ENCODE measurements at regions not wholly inside any gene's neighbourhood (a gene's known extent, or its start where the extent isn't known, plus 50 kb on each side); places are given as distances from the start of the nearest gene placed in this dataset.

DNA sequence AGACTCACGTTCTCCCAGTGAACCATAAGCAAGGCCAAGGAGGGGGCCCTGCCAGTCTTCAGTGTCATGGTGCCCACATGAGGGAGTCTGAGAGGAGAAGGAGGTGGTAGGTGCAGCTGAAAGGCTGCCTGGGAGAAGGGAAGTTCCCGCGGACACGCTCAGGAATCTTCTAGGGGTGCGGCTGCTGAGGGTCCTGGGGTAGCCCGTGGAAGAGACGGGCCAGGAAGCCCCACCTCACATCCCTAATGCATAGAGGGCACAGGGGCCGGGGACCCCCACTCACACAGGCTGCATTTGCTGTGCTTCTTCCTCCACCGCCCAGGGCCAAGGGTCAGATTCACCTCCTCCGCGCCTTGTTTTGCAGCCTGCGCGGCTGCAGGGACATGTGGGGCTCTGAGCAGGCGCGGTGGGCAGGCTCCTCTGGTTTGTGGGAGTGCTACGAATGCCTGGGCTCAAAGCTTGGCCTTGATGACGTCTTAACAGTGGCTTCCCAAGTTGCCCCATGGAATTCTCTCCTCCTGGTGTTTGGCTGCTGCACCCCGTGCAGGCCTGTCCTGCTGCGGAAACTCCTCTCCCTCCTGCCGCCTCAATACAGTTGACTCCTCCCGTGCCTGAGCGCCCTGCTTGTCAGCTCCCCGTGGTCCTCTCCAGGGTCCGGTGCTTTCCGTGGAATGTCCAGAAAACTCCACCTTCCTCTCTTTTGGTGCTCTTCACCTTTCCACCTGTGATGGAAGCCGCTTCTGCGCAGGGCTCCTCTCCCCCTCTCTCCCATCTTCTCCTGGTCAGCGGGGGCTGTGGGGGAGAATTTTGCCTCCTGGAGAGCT is 95.7 kb downstream of the VAPA start:
- 89% methylated on average over 20 of the region's 28 CpGs for WGBS (ENCODE audit: insufficient coverage)
- Histone ChIP-seq H3K36me3 (ENCODE audit: control insufficient read depth, insufficient read depth, low read length) (no peaks in the 10 kb centered on the region), H3K27me3 (ENCODE audit: control insufficient read depth, insufficient read depth, low read length) (no peaks in the 10 kb centered on the region), H3K9me3 (replicated peaks; ENCODE audit: control insufficient read depth, low read depth, low read length) (no peaks in the 10 kb centered on the region), H3K27ac (ENCODE audit: low read length) (peak overlapping the region; percentile 93), H3K4me1 (ENCODE audit: control insufficient read depth, insufficient read depth, low read length) (peaks cover 50% of the 10 kb centered on the region), H3K4me3 (ENCODE audit: low read length) (no peak overlapping the region)
- DNase-seq: no peak

DNA sequence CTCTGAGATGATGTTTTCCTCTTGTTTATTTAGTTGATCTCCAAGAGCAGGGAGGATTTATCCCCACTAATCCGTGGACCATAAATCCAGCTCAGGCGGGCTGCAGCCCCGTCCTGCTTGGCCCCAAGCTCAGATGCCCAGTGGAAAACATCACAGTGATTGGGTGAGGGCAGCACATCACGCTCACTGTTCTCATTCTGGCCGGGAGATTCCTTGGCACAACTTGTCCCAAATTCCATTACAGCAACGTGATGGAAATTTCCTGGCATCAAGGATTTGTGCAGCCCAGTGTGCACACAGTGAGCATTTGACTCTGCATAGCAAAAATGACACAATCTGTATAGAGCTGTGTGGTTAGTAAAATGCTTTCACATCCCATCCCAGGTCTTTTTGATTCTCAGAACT is 96.8 kb downstream of the VAPA start:
- H3K9me3 ChIP-seq (replicated peaks; ENCODE audit: control insufficient read depth, low read depth, low read length): no peaks in the 10 kb centered on the region
- DNase-seq: peak; percentile 96
- H3K36me3 ChIP-seq (ENCODE audit: control insufficient read depth, insufficient read depth, low read length): no peaks in the 10 kb centered on the region
- 8% methylated on average over 4 of the region's 6 CpGs for WGBS (ENCODE audit: insufficient coverage)
- peaks cover 53% of the 10 kb centered on the region for H3K4me1 ChIP-seq (ENCODE audit: control insufficient read depth, insufficient read depth, low read length)
- no peaks in the 10 kb centered on the region for H3K27me3 ChIP-seq (ENCODE audit: control insufficient read depth, insufficient read depth, low read length)
- H3K4me3 ChIP-seq (ENCODE audit: low read length): no peak overlapping the region
- peak overlapping the region; percentile 93 for H3K27ac ChIP-seq (ENCODE audit: low read length)

DNA sequence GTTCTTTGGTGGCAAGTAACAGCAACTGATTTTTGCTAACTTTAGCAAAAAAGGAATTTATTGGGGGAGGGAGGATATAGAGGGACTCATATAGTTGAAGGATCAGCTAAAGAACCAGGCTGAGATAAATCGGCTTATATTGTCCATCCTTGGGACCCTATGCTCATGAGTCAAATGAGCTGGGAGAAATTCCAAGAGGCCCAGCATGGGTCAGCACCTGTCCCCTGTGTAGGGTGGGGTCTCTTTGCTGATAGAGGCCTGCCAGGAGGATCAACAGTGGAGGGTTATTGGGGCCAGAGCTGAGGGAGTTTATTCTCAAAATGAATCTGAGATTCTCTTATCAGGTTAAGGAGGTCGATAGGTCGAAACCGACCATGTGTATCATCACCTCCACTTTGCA is 97.2 kb downstream of the VAPA start:
- Histone ChIP-seq H3K27ac (ENCODE audit: low read length) (peak overlapping the region; percentile 93), H3K4me1 (ENCODE audit: control insufficient read depth, insufficient read depth, low read length) (peaks cover 55% of the 10 kb centered on the region), H3K36me3 (ENCODE audit: control insufficient read depth, insufficient read depth, low read length) (no peaks in the 10 kb centered on the region), H3K9me3 (replicated peaks; ENCODE audit: control insufficient read depth, low read depth, low read length) (no peaks in the 10 kb centered on the region), H3K4me3 (ENCODE audit: low read length) (no peak overlapping the region), H3K27me3 (ENCODE audit: control insufficient read depth, insufficient read depth, low read length) (no peaks in the 10 kb centered on the region)
- WGBS (ENCODE audit: insufficient coverage): 74% methylated on average over 4 of the region's 4 CpGs
- DNase-seq: peak; percentile 49

DNA sequence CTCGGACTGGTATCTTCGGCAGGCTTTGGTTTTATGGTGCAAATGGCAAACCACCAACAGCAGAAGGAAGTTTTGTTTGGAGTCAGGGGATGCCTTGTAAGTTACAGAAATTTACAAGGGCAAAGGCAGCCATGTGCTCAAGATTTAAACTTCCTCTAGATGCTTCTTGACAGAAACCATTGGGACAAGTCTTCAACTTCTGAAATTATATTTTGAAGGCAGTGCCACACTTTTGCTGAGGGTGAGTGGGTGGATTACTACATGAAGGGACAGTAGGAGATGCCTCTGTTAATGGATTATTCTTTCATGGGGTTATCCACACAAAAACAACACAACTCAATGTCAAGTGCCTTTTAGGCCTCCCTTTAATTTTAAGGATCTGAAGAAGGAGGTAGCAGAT is 97.9 kb downstream of the VAPA start:
- no peak overlapping the region for H3K4me3 ChIP-seq (ENCODE audit: low read length)
- no peaks in the 10 kb centered on the region for H3K36me3 ChIP-seq (ENCODE audit: control insufficient read depth, insufficient read depth, low read length)
- H3K4me1 ChIP-seq (ENCODE audit: control insufficient read depth, insufficient read depth, low read length): peaks cover 50% of the 10 kb centered on the region
- DNase-seq: no peak
- H3K9me3 ChIP-seq (replicated peaks; ENCODE audit: control insufficient read depth, low read depth, low read length): no peaks in the 10 kb centered on the region
- WGBS (ENCODE audit: insufficient coverage): no CpG with 5 or more reads among the region's 2 CpGs
- H3K27ac ChIP-seq (ENCODE audit: low read length): peak overlapping the region; percentile 93
- no peaks in the 10 kb centered on the region for H3K27me3 ChIP-seq (ENCODE audit: control insufficient read depth, insufficient read depth, low read length)

DNA sequence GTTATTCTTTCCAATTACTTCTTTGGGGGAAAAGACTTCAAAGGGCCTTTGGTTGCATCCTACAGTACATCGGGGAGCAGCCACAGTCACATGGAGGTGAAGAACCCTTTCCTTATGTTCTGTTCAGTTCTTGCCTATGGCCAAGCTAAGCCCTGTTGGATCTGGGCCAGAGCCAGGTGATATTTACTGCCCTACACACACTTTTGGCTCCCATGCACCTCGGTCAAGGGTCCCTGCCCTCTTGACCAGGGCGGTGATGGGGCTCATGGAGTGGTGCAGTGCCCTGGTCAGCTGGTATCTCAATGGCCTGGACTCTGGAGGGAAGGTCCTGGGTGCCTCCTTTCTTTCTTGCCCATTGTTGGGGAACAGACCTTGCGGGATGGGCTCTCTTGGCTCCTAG is 98.7 kb downstream of the VAPA start:
- WGBS (ENCODE audit: insufficient coverage): 100% methylated on average over 2 of the region's 4 CpGs
- Histone ChIP-seq H3K27me3 (ENCODE audit: control insufficient read depth, insufficient read depth, low read length) (no peaks in the 10 kb centered on the region), H3K4me3 (ENCODE audit: low read length) (no peak overlapping the region), H3K4me1 (ENCODE audit: control insufficient read depth, insufficient read depth, low read length) (peaks cover 45% of the 10 kb centered on the region), H3K36me3 (ENCODE audit: control insufficient read depth, insufficient read depth, low read length) (no peaks in the 10 kb centered on the region), H3K27ac (ENCODE audit: low read length) (no peak overlapping the region), H3K9me3 (replicated peaks; ENCODE audit: control insufficient read depth, low read depth, low read length) (no peaks in the 10 kb centered on the region)
- no peak for DNase-seq

DNA sequence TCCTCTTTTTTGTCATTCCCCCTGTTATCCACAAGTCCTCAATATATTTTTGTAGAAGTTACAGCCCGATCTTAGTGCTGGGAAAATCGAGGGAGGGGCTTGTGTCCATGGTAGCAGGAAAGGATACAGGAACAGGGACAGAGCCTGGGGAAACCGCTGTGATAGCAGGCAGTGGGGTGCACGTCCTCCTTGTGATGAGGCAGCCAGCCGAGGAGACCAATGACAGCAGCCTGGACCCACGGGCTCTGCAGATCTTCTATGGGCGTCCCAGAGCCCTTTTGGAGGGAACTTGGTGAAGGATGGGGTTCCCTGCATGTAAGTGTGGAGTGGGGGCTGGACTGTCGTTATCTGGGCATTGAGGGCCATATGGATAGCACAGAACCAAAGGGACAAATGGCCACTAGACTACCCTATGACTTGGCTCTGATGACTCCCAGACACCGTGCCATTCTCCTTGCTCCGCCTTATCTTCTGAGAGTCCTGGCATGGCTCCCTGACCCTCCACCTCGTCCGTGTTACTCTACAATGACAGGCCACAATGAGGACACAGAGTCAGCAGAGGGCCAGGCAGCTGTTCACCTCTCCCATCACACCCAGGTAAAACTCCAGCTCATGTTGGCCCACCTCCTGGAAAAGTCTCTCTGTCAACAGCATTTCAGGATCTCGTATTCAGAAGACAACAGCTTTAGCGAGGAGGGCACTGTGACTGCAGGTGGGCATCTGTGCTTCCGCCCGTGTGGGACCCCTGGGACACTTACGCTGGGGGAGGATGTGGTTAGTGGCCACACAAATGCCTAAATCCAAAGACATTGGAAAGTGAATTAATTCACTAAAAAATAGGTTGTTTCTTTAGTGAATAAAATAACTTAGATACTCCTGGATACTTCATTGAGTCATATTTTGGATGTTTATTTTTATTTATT is 100.1 kb downstream of the VAPA start:
- DNase-seq: no peak
- H3K4me3 ChIP-seq (ENCODE audit: low read length): no peak overlapping the region
- no peaks in the 10 kb centered on the region for H3K9me3 ChIP-seq (replicated peaks; ENCODE audit: control insufficient read depth, low read depth, low read length)
- no peaks in the 10 kb centered on the region for H3K36me3 ChIP-seq (ENCODE audit: control insufficient read depth, insufficient read depth, low read length)
- H3K27ac ChIP-seq (ENCODE audit: low read length): no peak overlapping the region
- WGBS (ENCODE audit: insufficient coverage): 85% methylated on average over 9 of the region's 17 CpGs
- H3K4me1 ChIP-seq (ENCODE audit: control insufficient read depth, insufficient read depth, low read length): peaks cover 45% of the 10 kb centered on the region
- no peaks in the 10 kb centered on the region for H3K27me3 ChIP-seq (ENCODE audit: control insufficient read depth, insufficient read depth, low read length)

DNA sequence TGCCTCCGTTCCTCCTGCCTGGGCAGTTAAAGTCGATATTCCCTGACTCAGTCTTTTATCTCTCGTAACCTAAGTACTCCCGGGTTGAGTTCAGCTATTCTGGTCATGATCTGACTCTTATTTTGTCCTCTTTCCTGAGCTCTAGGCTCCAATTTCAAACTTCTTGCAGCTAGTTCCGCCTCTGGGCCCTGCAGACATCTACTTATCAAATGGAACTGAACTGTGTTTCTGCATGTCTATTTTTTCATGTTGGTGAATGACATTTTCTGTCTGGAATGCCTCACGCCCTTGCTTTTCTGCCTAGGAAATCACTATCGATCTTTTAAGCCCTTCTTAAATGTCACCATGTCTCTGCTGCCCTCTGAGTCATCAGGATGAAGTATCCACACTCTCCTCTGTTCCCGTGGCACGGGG is 101.5 kb downstream of the VAPA start:
- Histone ChIP-seq H3K27me3 (ENCODE audit: control insufficient read depth, insufficient read depth, low read length) (no peaks in the 10 kb centered on the region), H3K27ac (ENCODE audit: low read length) (no peak overlapping the region), H3K4me1 (ENCODE audit: control insufficient read depth, insufficient read depth, low read length) (peaks cover 31% of the 10 kb centered on the region), H3K4me3 (ENCODE audit: low read length) (no peak overlapping the region), H3K36me3 (ENCODE audit: control insufficient read depth, insufficient read depth, low read length) (no peaks in the 10 kb centered on the region), H3K9me3 (replicated peaks; ENCODE audit: control insufficient read depth, low read depth, low read length) (no peaks in the 10 kb centered on the region)
- WGBS (ENCODE audit: insufficient coverage): 67% methylated on average over 7 of the region's 9 CpGs
- DNase-seq: no peak

DNA sequence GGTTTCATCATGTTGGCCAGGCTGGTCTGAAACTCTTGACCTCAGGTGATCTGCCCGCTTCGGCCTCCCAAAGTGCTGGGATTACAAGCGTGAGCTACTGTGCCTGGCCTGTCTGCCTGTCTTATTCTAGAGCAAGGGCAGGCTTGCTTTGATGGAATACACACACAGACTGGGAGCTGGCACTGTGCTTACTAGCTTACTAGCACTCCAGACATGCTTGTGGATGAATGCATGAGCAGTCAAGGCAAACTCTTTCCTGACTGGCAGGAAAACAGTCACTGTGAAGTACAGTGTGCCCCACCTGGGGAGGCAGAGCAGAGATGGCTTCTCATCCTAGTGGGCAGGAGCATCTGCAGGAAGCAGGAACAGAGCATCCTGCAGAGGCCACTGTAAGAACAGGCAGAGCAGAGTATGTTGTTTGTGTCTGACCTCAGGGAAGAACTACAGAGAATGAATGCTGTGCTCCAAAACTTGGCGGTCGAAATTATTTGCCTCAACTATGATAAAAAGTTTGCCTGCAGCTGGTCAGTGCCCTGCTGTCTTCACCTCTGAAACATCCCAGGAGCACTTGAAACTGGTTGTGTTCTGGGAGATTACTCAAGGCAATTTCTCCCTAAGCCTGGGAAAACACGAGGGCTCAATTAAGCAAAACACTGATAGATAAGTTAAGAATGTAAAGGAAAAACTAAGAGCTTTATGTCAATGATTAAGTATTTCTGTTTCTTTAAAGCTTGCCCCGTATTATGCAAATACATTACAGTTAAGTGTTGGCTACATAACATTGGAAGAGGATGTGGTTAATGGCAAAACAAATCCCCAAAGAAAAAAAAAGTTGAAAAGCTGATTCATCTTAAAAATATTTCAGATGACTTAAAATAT is 102.4 kb downstream of the VAPA start:
- Histone ChIP-seq H3K9me3 (replicated peaks; ENCODE audit: control insufficient read depth, low read depth, low read length) (no peaks in the 10 kb centered on the region), H3K27me3 (ENCODE audit: control insufficient read depth, insufficient read depth, low read length) (no peaks in the 10 kb centered on the region), H3K4me3 (ENCODE audit: low read length) (no peak overlapping the region), H3K27ac (ENCODE audit: low read length) (no peak overlapping the region), H3K36me3 (ENCODE audit: control insufficient read depth, insufficient read depth, low read length) (no peaks in the 10 kb centered on the region), H3K4me1 (ENCODE audit: control insufficient read depth, insufficient read depth, low read length) (peaks cover 22% of the 10 kb centered on the region)
- peak; percentile 67 for DNase-seq
- WGBS (ENCODE audit: insufficient coverage): 63% methylated on average over 5 of the region's 7 CpGs

DNA sequence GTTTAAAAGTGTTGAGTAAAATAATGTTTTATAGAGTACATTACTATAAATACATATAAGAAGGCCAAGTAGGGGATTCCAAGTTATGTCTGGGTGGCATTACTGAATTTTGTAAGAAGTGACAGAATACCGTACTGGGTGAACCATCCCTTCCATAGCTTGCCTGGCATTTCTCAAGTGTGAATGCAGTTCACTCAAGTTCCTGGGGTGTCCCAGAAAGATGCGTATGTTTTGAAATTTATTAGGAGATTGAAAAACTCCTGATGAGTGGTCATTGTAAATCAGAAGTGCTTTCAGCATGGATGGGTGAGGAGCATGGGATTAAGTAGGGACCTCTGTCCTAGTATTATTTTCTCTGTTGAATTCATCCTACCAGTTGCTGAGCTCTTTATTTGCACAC is 103.2 kb downstream of the VAPA start:
- Histone ChIP-seq H3K4me1 (ENCODE audit: control insufficient read depth, insufficient read depth, low read length) (peaks cover 14% of the 10 kb centered on the region), H3K27ac (ENCODE audit: low read length) (no peak overlapping the region), H3K36me3 (ENCODE audit: control insufficient read depth, insufficient read depth, low read length) (no peaks in the 10 kb centered on the region), H3K27me3 (ENCODE audit: control insufficient read depth, insufficient read depth, low read length) (no peaks in the 10 kb centered on the region), H3K9me3 (replicated peaks; ENCODE audit: control insufficient read depth, low read depth, low read length) (no peaks in the 10 kb centered on the region), H3K4me3 (ENCODE audit: low read length) (no peak overlapping the region)
- DNase-seq: no peak
- 100% methylated on average over 2 of the region's 2 CpGs for WGBS (ENCODE audit: insufficient coverage)
